ENCODE measurements at regions not wholly inside any gene's neighbourhood (a gene's known extent, or its start where the extent isn't known, plus 50 kb on each side); places are given as distances from the start of the nearest gene placed in this dataset.

GRCh38 chr12:84218406-84218805, 694.2 kb downstream of the SLC6A15 start:
- no peaks in the 10 kb centered on the region for H3K9me3 ChIP-seq
- H3K4me3 ChIP-seq = no peak overlapping the region
- H3K27ac ChIP-seq = no peak overlapping the region
- H3K4me1 ChIP-seq = no peaks in the 10 kb centered on the region
- WGBS = 62% methylated on average over 1 of the region's 1 CpG
- no peaks in the 10 kb centered on the region for H3K27me3 ChIP-seq
- no peaks in the 10 kb centered on the region for H3K36me3 ChIP-seq
- DNase-seq (ENCODE audit: low spot score in 2 of 2) = no peak
- TF ChIP-seq POLR2A (IDR thresholded peaks at IDR 0.05) (no peak), POLR2AphosphoS5 (IDR thresholded peaks at IDR 0.05) (no peak), EP300 (IDR thresholded peaks at IDR 0.05) (no peak), CTCF (IDR thresholded peaks at IDR 0.05) (no peak)

GRCh38 chr12:84201976-84202375, 710.6 kb downstream of the SLC6A15 start:
- 82% methylated on average over 2 of the region's 2 CpGs for WGBS
- DNase-seq (ENCODE audit: low spot score in 2 of 2) = no peak
- H3K4me3 ChIP-seq = no peak overlapping the region
- H3K27me3 ChIP-seq = no peaks in the 10 kb centered on the region
- H3K9me3 ChIP-seq = no peaks in the 10 kb centered on the region
- H3K27ac ChIP-seq = no peak overlapping the region
- TF ChIP-seq POLR2AphosphoS5 (IDR thresholded peaks at IDR 0.05) = no peak
- no peak for TF ChIP-seq CTCF (IDR thresholded peaks at IDR 0.05)
- TF ChIP-seq EP300 (IDR thresholded peaks at IDR 0.05) = no peak
- no peak for TF ChIP-seq POLR2A (IDR thresholded peaks at IDR 0.05)
- H3K36me3 ChIP-seq = no peaks in the 10 kb centered on the region
- H3K4me1 ChIP-seq = no peaks in the 10 kb centered on the region

- Histone ChIP-seq H3K9me3 (no peaks in the 10 kb centered on the region), H3K36me3 (no peaks in the 10 kb centered on the region), H3K4me3 (no peak overlapping the region), H3K4me1 (no peaks in the 10 kb centered on the region), H3K27me3 (no peaks in the 10 kb centered on the region), H3K27ac (no peak overlapping the region)
- no peak for TF ChIP-seq EP300 (IDR thresholded peaks at IDR 0.05)
- no peak for TF ChIP-seq CTCF (IDR thresholded peaks at IDR 0.05)
- no peak for TF ChIP-seq POLR2A (IDR thresholded peaks at IDR 0.05)
- no peak for TF ChIP-seq POLR2AphosphoS5 (IDR thresholded peaks at IDR 0.05)
- WGBS = 53% methylated on average over 6 of the region's 6 CpGs
- DNase-seq (ENCODE audit: low spot score in 2 of 2) = no peak
Measured at GRCh38 chr12:84198294-84198946, 714.2 kb downstream of the SLC6A15 start.

GRCh38 chr12:84191779-84192178, 720.8 kb downstream of the SLC6A15 start:
- no peak for DNase-seq (ENCODE audit: low spot score in 2 of 2)
- Histone ChIP-seq H3K36me3 (no peaks in the 10 kb centered on the region), H3K27ac (no peak overlapping the region), H3K4me3 (no peak overlapping the region), H3K9me3 (no peaks in the 10 kb centered on the region), H3K27me3 (no peaks in the 10 kb centered on the region), H3K4me1 (no peaks in the 10 kb centered on the region)
- WGBS = 56% methylated on average over 3 of the region's 3 CpGs
- TF ChIP-seq POLR2AphosphoS5 (IDR thresholded peaks at IDR 0.05) = no peak
- no peak for TF ChIP-seq EP300 (IDR thresholded peaks at IDR 0.05)
- no peak for TF ChIP-seq POLR2A (IDR thresholded peaks at IDR 0.05)
- no peak for TF ChIP-seq CTCF (IDR thresholded peaks at IDR 0.05)

GRCh38 chr12:84186433-84186832, 726.2 kb downstream of the SLC6A15 start:
- no peak overlapping the region for H3K27ac ChIP-seq
- TF ChIP-seq POLR2A (IDR thresholded peaks at IDR 0.05) = no peak
- TF ChIP-seq POLR2AphosphoS5 (IDR thresholded peaks at IDR 0.05) = no peak
- no peak for TF ChIP-seq CTCF (IDR thresholded peaks at IDR 0.05)
- TF ChIP-seq EP300 (IDR thresholded peaks at IDR 0.05) = no peak
- H3K9me3 ChIP-seq = no peaks in the 10 kb centered on the region
- WGBS = 38% methylated on average over 1 of the region's 1 CpG
- no peaks in the 10 kb centered on the region for H3K36me3 ChIP-seq
- DNase-seq (ENCODE audit: low spot score in 2 of 2) = no peak
- H3K27me3 ChIP-seq = no peaks in the 10 kb centered on the region
- no peaks in the 10 kb centered on the region for H3K4me1 ChIP-seq
- no peak overlapping the region for H3K4me3 ChIP-seq
